ENCODE measurements at regions not wholly inside any gene's neighbourhood (a gene's known extent, or its start where the extent isn't known, plus 50 kb on each side); places are given as distances from the start of the nearest gene placed in this dataset.

GRCh38 chr20:6562111-6562510, 205.4 kb upstream of the BMP2 start:
- no peak for TF ChIP-seq CTCF (IDR thresholded peaks at IDR 0.05)
- Histone ChIP-seq H3K36me3 (ENCODE audit: control insufficient read depth, insufficient read depth, low read length) (no peaks in the 10 kb centered on the region), H3K27ac (ENCODE audit: low read length) (no peak overlapping the region), H3K4me3 (ENCODE audit: low read length) (no peak overlapping the region), H3K27me3 (ENCODE audit: control insufficient read depth, insufficient read depth, low read length) (no peaks in the 10 kb centered on the region), H3K4me1 (ENCODE audit: control insufficient read depth, insufficient read depth, low read length) (no peaks in the 10 kb centered on the region), H3K9me3 (ENCODE audit: control insufficient read depth, insufficient read depth, low read length) (no peaks in the 10 kb centered on the region)
- ATAC-seq (no peak), DNase-seq (no peak)
- 76% methylated on average over 3 of the region's 3 CpGs for WGBS (ENCODE audit: insufficient coverage)
- Mint-ChIP-seq H3K9me3 (no peaks in the 10 kb centered on the region), H3K4me1 (no peaks in the 10 kb centered on the region), H3K27me3 (ENCODE audit: low read depth in 2 of 2) (peaks cover 9% of the 10 kb centered on the region in 2 donors), H3K27ac (no peak overlapping the region), H3K36me3 (no peaks in the 10 kb centered on the region), H3K4me3 (no peak overlapping the region)
- intact Hi-C loops (cut with micrococcal nuclease) = no loop called here

- H3K9me3 Mint-ChIP-seq = no peaks in the 10 kb centered on the region
- DNase-seq (no peak), ATAC-seq (no peak)
- intact Hi-C loops (cut with micrococcal nuclease) = no loop called here
- 75% methylated on average over 3 of the region's 3 CpGs for WGBS (ENCODE audit: insufficient coverage)
- Histone ChIP-seq H3K4me3 (ENCODE audit: low read length) (no peak overlapping the region), H3K27ac (ENCODE audit: low read length) (no peak overlapping the region), H3K9me3 (ENCODE audit: control insufficient read depth, insufficient read depth, low read length) (no peaks in the 10 kb centered on the region), H3K4me1 (ENCODE audit: control insufficient read depth, insufficient read depth, low read length) (no peaks in the 10 kb centered on the region), H3K36me3 (ENCODE audit: control insufficient read depth, insufficient read depth, low read length) (no peaks in the 10 kb centered on the region), H3K27me3 (ENCODE audit: control insufficient read depth, insufficient read depth, low read length) (no peaks in the 10 kb centered on the region)
- no peaks in the 10 kb centered on the region for H3K36me3 Mint-ChIP-seq
- TF ChIP-seq CTCF (IDR thresholded peaks at IDR 0.05) = no peak
- H3K4me1 Mint-ChIP-seq = no peaks in the 10 kb centered on the region
- H3K4me3 Mint-ChIP-seq = no peak overlapping the region
- peaks cover 8 to 9% of the 10 kb centered on the region in 2 donors for H3K27me3 Mint-ChIP-seq (ENCODE audit: low read depth in 2 of 2)
- no peak overlapping the region for H3K27ac Mint-ChIP-seq
Measured at GRCh38 chr20:6560978-6561377, 206.5 kb upstream of the BMP2 start.

- Histone ChIP-seq H3K36me3 (ENCODE audit: control insufficient read depth, insufficient read depth, low read length) (no peaks in the 10 kb centered on the region), H3K9me3 (ENCODE audit: control insufficient read depth, insufficient read depth, low read length) (no peaks in the 10 kb centered on the region), H3K4me3 (ENCODE audit: low read length) (no peak overlapping the region), H3K27ac (ENCODE audit: low read length) (no peak overlapping the region), H3K27me3 (ENCODE audit: control insufficient read depth, insufficient read depth, low read length) (no peaks in the 10 kb centered on the region), H3K4me1 (ENCODE audit: control insufficient read depth, insufficient read depth, low read length) (no peaks in the 10 kb centered on the region)
- 69% methylated on average over 3 of the region's 4 CpGs for WGBS (ENCODE audit: insufficient coverage)
- Mint-ChIP-seq H3K4me1 (no peaks in the 10 kb centered on the region), H3K27me3 (ENCODE audit: low read depth in 2 of 2) (peaks cover 2 to 6% of the 10 kb centered on the region in 2 donors), H3K9me3 (no peaks in the 10 kb centered on the region), H3K36me3 (no peaks in the 10 kb centered on the region), H3K27ac (no peak overlapping the region), H3K4me3 (no peak overlapping the region)
- no peak for DNase-seq
- intact Hi-C loops (cut with micrococcal nuclease) = no loop called here
- no peak for TF ChIP-seq CTCF (IDR thresholded peaks at IDR 0.05)
- ATAC-seq = no peak
Measured at GRCh38 chr20:6559791-6560190, 207.7 kb upstream of the BMP2 start.

- intact Hi-C loops (cut with micrococcal nuclease) = no loop called here
- TF ChIP-seq CTCF (IDR thresholded peaks at IDR 0.05) = no peak
- no peak overlapping the region for H3K4me3 ChIP-seq (ENCODE audit: low read length)
- H3K27ac ChIP-seq (ENCODE audit: low read length) = no peak overlapping the region
- Mint-ChIP-seq H3K27me3 (ENCODE audit: low read depth in 2 of 2) (peaks cover 0 to 7% of the 10 kb centered on the region in 2 donors), H3K27ac (no peak overlapping the region), H3K4me1 (no peaks in the 10 kb centered on the region), H3K36me3 (no peaks in the 10 kb centered on the region), H3K4me3 (no peak overlapping the region), H3K9me3 (no peaks in the 10 kb centered on the region)
- DNase-seq (no peak), ATAC-seq (no peak)
- H3K4me1 ChIP-seq (ENCODE audit: control insufficient read depth, insufficient read depth, low read length) = no peaks in the 10 kb centered on the region
- no peaks in the 10 kb centered on the region for H3K27me3 ChIP-seq (ENCODE audit: control insufficient read depth, insufficient read depth, low read length)
- no peaks in the 10 kb centered on the region for H3K9me3 ChIP-seq (ENCODE audit: control insufficient read depth, insufficient read depth, low read length)
- no peaks in the 10 kb centered on the region for H3K36me3 ChIP-seq (ENCODE audit: control insufficient read depth, insufficient read depth, low read length)
- 100% methylated on average over 2 of the region's 2 CpGs for WGBS (ENCODE audit: insufficient coverage)
Measured at GRCh38 chr20:6558341-6558740, 209.1 kb upstream of the BMP2 start.

Measured in natural killer cell (primary cell).